ENCODE measurements at regions not wholly inside any gene's neighbourhood (a gene's known extent, or its start where the extent isn't known, plus 50 kb on each side); places are given as distances from the start of the nearest gene placed in this dataset.

DNA sequence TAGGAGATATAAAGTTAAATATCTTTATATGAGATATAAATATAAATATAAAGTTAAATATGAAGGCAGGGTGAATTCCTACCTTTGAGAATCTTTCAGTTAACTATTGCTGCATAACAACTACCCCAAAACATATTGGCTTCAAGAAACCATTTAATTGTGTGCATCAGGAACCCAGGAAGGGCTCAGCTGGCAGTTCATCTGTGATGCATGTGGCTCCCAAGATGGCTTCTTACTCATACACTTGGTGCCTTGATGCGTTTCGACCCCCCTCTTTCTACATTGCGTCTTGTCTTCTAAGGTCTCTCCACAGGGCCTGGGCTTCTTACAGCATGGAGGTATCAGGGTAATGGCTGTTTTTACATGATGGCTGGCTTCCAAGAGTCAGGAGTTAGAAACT is 253.9 kb upstream of the CRY1 start:
- DNase-seq (ENCODE audit: low read depth): no peak
- TF ChIP-seq, protein P1, sequence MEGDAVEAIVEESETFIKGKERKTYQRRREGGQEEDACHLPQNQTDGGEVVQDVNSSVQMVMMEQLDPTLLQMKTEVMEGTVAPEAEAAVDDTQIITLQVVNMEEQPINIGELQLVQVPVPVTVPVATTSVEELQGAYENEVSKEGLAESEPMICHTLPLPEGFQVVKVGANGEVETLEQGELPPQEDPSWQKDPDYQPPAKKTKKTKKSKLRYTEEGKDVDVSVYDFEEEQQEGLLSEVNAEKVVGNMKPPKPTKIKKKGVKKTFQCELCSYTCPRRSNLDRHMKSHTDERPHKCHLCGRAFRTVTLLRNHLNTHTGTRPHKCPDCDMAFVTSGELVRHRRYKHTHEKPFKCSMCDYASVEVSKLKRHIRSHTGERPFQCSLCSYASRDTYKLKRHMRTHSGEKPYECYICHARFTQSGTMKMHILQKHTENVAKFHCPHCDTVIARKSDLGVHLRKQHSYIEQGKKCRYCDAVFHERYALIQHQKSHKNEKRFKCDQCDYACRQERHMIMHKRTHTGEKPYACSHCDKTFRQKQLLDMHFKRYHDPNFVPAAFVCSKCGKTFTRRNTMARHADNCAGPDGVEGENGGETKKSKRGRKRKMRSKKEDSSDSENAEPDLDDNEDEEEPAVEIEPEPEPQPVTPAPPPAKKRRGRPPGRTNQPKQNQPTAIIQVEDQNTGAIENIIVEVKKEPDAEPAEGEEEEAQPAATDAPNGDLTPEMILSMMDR (IDR thresholded peaks at IDR 0.05; ENCODE audit: insufficient read depth, low read length): no peak
- H3K4me3 ChIP-seq (ENCODE audit: low read depth, low read length): no peak overlapping the region

DNA sequence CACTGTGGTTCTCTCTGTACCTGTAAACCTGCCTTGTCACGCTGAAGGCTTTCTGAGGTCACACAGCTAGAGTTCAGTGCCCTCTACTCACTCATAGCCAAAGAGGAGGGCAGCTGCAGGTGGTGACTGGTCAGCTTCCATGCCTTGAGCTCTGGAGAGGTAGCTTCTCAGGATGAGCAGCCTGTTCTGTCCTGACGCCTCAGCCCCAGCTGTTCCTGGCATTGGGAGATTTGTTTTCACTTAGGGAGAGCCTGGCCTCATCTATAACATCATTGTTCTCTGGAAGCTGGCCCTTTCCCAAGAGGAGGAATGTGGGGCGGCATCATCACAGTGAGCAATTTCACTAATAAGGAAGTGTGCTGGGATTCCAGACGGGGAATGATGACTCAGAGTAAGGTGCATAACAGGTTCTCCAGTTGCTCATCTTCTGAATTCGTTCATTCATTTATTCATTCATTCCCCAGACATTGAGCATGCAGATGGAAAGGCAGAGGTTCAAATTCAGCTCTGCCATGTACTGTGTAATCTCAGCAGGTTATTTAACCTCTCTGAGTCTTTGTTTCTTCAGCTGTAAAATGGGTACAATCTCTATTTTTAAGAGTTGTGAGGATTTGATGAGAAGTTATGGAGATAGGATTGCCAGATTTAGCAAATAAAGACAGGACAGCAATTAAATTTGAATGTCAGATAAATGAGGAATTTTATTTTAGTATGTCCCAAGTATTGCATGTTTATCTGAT is 255.8 kb upstream of the CRY1 start:
- H3K4me3 ChIP-seq (ENCODE audit: low read depth, low read length): no peak overlapping the region
- DNase-seq (ENCODE audit: low read depth): peak; percentile 90
- TF ChIP-seq, protein P1 (IDR thresholded peaks at IDR 0.05; ENCODE audit: insufficient read depth, low read length): no peak

DNA sequence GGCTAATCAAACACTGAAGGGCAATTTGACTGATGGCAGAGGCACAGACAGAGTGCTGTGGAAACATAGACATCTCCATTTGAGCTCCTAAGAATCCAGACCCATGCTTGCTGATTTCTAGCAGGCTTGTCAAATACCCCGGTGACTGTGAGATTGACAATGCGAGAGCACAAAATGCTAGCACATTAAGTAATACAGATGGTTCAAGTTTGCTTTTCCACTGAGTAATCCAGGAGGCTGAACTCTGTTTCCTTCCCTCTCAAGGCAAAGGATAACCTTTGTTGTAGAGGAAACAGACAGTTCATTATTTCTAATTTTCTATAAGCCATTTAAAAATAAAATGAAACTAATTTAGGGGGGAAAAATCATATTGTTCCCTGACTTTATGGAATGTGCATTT is 256.5 kb upstream of the CRY1 start:
- no peak overlapping the region for H3K4me3 ChIP-seq (ENCODE audit: low read depth, low read length)
- no peak for DNase-seq (ENCODE audit: low read depth)
- TF ChIP-seq, protein P1 (IDR thresholded peaks at IDR 0.05; ENCODE audit: insufficient read depth, low read length): no peak

DNA sequence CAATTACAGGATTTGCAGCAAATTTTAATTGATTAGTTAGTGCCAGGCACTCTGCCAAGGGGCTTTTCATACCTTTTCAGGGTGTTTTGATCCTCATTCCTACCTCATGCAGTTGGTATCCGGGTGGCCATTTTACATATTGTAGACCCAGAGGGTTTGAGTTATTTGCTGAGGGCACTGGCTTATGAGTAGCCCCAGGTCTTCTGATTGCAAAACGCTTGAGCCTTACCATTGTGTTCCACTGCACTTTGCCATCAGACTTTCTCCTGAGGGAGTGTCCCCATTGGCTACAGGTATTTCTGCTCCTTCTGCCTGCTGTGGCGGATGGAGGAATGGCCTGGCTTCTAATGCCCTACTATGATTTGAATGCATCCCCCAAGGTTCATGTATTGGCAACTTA is 257.8 kb upstream of the CRY1 start:
- H3K4me3 ChIP-seq (ENCODE audit: low read depth, low read length): no peak overlapping the region
- DNase-seq (ENCODE audit: low read depth): no peak
- TF ChIP-seq, protein P1 (IDR thresholded peaks at IDR 0.05; ENCODE audit: insufficient read depth, low read length): no peak

DNA sequence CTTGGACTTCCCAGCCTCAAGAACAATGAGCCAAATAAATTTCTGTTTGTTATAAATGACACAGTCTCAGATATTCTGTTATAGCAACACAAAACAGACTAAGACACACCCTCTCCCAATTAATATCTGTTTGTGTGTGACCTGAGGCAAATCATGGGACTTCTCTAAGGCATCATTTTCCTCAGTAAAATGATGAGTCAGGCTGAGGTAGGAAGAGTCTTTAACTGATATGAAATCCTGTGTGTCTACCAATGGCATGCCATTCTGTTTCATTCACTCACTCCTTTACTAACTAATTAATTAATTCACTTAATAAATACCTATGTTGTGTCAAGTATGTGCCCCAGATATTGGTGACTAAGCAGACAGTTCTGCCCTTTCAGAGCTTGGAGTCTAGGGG is 258.4 kb upstream of the CRY1 start:
- no peak for DNase-seq (ENCODE audit: low read depth)
- H3K4me3 ChIP-seq (ENCODE audit: low read depth, low read length): no peak overlapping the region
- TF ChIP-seq, protein P1 (IDR thresholded peaks at IDR 0.05; ENCODE audit: insufficient read depth, low read length): no peak

DNA sequence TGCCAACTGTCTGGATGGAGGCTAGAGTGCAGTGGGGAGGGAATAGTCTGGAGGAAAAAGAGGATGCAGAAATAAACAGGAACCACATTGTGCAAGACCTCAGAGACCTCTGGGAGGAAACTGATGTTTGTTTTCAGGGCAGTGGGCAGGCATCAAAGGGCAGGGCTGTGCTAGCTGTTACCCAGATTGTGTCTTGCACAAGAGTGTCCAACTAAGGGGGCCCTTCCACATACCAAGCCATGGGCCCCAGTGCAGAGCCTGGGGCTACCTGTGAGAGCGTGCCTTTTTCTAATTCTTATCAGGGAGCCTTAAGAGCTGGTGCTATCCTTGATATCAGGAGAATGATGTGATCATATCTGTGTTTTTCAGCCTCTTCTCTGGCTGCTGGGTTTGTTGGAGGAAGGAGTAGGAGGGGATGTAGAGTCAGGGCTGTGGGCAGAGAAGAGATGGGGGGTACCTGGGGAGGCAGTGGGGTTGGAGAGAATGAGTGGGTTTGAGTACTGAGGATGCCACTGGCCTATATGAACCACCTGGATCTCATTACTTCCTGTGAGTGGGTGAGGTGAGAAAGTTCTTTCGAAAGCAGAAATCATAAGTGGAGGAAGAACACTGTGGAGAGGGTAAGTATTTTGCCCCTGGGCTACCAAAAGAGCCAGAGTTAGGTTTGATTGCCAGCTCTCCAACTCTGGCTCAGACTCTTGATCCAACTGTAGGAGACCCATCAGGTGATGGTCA is 259.2 kb upstream of the CRY1 start:
- no peak overlapping the region for H3K4me3 ChIP-seq (ENCODE audit: low read depth, low read length)
- TF ChIP-seq, protein P1 (IDR thresholded peaks at IDR 0.05; ENCODE audit: insufficient read depth, low read length): no peak
- no peak for DNase-seq (ENCODE audit: low read depth)
